Calu3 (cell line): ENCODE measurements at regions not wholly inside any gene's neighbourhood (a gene's known extent, or its start where the extent isn't known, plus 50 kb on each side); places are given as distances from the start of the nearest gene placed in this dataset.

Experiments used
- BruUV-seq: library from RNA; stranded (reverse); fragments of 400-500 nt; replicated peaks from 2 replicates; lab custom pipeline; 2021; lab: Mats Ljungman, UMichigan
- CTCF ChIA-PET: fragments of 300-600 bp; sonication (Branson Sonifier 250); formaldehyde crosslinking; loops from one replicate; lab custom pipeline; 2022; ENCODE audit warnings: antibody characterized with exemption; lab: Charles Lee
- DNase-seq: peaks from one replicate; pipeline ENCODE4 v3.0.0; 2022
- H3K27ac Mint-ChIP-seq: one replicate; pipeline ENCODE4 v1.8.0; 2022; ENCODE audit warnings: mixed read lengths; ENCODE audit not compliant: unreplicated experiment
- H3K27me3 Mint-ChIP-seq: one replicate; pipeline ENCODE4 v1.8.0; 2022; ENCODE audit warnings: mixed read lengths; ENCODE audit not compliant: unreplicated experiment
- H3K36me3 Mint-ChIP-seq: one replicate; pipeline ENCODE4 v1.8.0; 2022; ENCODE audit warnings: mild to moderate bottlenecking, moderate library complexity, mixed read lengths; ENCODE audit not compliant: insufficient read depth, unreplicated experiment
- H3K4me1 Mint-ChIP-seq: one replicate; pipeline ENCODE4 v1.8.0; 2022; ENCODE audit warnings: mild to moderate bottlenecking, low read depth, mixed read lengths; ENCODE audit not compliant: unreplicated experiment
- H3K4me3 Mint-ChIP-seq: one replicate; pipeline ENCODE4 v1.8.0; 2022; ENCODE audit warnings: mild to moderate bottlenecking, low read depth, moderate library complexity, mixed read lengths; ENCODE audit not compliant: unreplicated experiment
- H3K9me3 Mint-ChIP-seq: one replicate; pipeline ENCODE4 v1.8.0; 2022; ENCODE audit warnings: low read depth, mixed read lengths; ENCODE audit not compliant: unreplicated experiment
- CTCF ChIP-seq: fragments of 200-600 bp; IDR thresholded peaks from one replicate; pipeline ENCODE4 v1.8.0; 2022; ENCODE audit warnings: antibody characterized with exemption; ENCODE audit not compliant: unreplicated experiment
- intact Hi-C: fragments of 100-400 bp; cut with micrococcal nuclease; formaldehyde crosslinking; loops from one replicate; pipeline ENCODE4 v1.10.0; 2022; ENCODE audit not compliant: unreplicated experiment

GRCh38 chr6:100311707-100312251, 152.9 kb downstream of the SIM1 start:
- H3K27me3 Mint-ChIP-seq = no peaks in the 10 kb centered on the region
- H3K36me3 Mint-ChIP-seq = no peaks in the 10 kb centered on the region
- H3K4me3 Mint-ChIP-seq = no peak overlapping the region
- TF ChIP-seq CTCF = no peak
- peaks cover 43% of the 10 kb centered on the region for H3K4me1 Mint-ChIP-seq
- DNase-seq = no peak
- BruUV-seq = no TSS peak
- H3K9me3 Mint-ChIP-seq = peaks cover 6% of the 10 kb centered on the region
- peak overlapping the region; percentile 59 for H3K27ac Mint-ChIP-seq
- CTCF ChIA-PET = interaction anchor here (0.7 kb wide), 1 partner anchor 15 kb away, joined by 4 read pairs; no protein-coding TSS in a partner anchor
- intact Hi-C loops = no loop called here

DNA sequence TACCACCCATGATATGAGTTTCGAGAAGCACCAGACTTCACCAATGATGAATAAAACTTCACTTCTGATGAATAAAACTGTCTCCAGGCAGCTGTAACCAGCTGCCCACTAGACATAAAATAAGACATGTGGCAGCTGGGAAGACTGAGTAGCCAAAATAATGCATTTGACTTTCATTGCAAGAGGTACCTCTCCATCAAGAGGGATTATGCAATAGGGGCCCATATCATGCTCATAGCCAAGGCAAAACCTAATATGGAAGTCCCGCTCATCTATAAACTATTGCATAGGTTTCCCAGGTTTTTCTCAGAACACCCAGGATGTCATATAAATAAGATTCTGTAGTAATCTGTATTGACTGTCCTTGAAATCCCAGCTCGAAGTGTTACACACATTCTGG, 155.5 kb downstream of the SIM1 start:
- peaks cover 6% of the 10 kb centered on the region for H3K9me3 Mint-ChIP-seq

GRCh38 chr6:100307561-100307960, 157.2 kb downstream of the SIM1 start:
- H3K36me3 Mint-ChIP-seq = no peaks in the 10 kb centered on the region
- CTCF ChIA-PET = no interaction called here
- no peak for DNase-seq
- peaks cover 39% of the 10 kb centered on the region for H3K4me1 Mint-ChIP-seq
- BruUV-seq = no TSS peak
- no peak overlapping the region for H3K27ac Mint-ChIP-seq
- peaks cover 3% of the 10 kb centered on the region for H3K9me3 Mint-ChIP-seq
- no peak for TF ChIP-seq CTCF
- no peaks in the 10 kb centered on the region for H3K27me3 Mint-ChIP-seq
- no peak overlapping the region for H3K4me3 Mint-ChIP-seq
- intact Hi-C loops = no loop called here

More for the DNA sequence above, 155.5 kb downstream of the SIM1 start:
- BruUV-seq = no TSS peak
- no peak for TF ChIP-seq CTCF
- Mint-ChIP-seq H3K4me3 (no peak overlapping the region), H3K4me1 (peaks cover 48% of the 10 kb centered on the region), H3K36me3 (no peaks in the 10 kb centered on the region), H3K27ac (no peak overlapping the region), H3K27me3 (no peaks in the 10 kb centered on the region)
- intact Hi-C loops = no loop called here
- CTCF ChIA-PET = no interaction called here
- DNase-seq = no peak

DNA sequence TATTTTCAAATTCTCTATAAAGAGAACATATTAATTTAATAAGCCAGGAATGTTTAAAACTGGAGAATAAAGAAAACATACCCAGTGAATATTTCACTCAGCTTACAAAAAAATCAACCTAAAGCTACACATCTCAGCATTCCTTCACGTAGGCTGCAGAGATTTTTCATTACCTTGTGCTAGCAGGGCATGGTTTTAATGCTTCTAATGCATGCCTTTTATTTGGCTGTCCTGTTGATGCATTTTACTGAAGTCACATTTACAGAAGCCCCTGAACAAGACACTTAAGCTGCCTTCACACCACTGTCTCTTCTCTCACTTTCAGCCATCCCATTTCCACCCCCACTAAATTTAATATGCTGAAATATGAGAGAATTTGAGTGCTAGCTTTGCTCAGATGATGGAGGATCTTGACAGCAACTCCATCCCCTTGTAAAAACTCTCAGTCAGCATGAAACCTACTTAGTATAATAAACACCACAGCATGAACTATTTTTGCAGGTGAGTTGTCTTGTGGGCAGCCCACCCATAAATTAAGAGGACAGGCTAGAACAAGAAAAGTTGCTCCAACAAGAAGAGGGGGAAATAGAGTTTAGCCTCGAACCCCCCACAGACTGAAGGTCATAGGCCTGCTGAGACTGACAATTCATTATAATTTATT, 159.4 kb downstream of the SIM1 start:
- TF ChIP-seq CTCF = no peak
- CTCF ChIA-PET = interaction anchor here (1.0 to 1.1 kb wide), 3 partner anchors 9 to 129 kb away, joined by 3 read pairs; no protein-coding TSS in a partner anchor
- DNase-seq = no peak
- Mint-ChIP-seq H3K4me3 (no peak overlapping the region), H3K4me1 (peaks cover 19% of the 10 kb centered on the region), H3K9me3 (peaks cover 3% of the 10 kb centered on the region), H3K27me3 (no peaks in the 10 kb centered on the region), H3K36me3 (peaks cover 2% of the 10 kb centered on the region), H3K27ac (no peak overlapping the region)
- intact Hi-C loops = no loop called here
- BruUV-seq = no TSS peak
